ENCODE measurements at regions not wholly inside any gene's neighbourhood (a gene's known extent, or its start where the extent isn't known, plus 50 kb on each side); places are given as distances from the start of the nearest gene placed in this dataset.
A peak's percentile ranks its signal among the peaks of the same experiment; 100 is the strongest.

DNA sequence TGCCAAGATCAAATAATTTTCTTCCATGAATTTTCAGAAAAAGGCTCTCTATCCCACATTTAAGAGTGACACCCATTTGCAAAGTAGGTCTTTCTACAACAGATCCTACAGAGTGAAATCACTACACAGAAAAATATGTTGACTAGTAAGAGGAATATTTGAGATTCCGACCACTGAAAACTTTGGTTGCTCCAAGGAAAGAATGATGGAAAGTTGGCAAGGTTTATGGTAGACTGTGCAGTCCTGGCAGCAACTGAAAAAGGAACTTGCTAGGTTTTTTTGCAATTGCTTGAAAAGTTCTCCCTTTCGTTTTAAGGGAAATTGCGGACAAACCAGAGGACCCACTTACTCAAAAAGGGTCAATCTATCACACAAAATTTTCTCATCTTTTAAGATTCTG is 83.1 kb upstream of the TSPAN8 start:
- no peak for DNase-seq (ENCODE audit: insufficient read length, low spot score)
- no peak for FAIRE-seq

- no peak for FAIRE-seq
- no peak for DNase-seq (ENCODE audit: insufficient read length, low spot score)
Measured at GRCh38 chr12:71239731-71240130, 81.9 kb upstream of the TSPAN8 start.

- FAIRE-seq = no peak
- no peak for DNase-seq (ENCODE audit: insufficient read length, low spot score)
Measured at GRCh38 chr12:71237128-71237527, 79.3 kb upstream of the TSPAN8 start.

DNA sequence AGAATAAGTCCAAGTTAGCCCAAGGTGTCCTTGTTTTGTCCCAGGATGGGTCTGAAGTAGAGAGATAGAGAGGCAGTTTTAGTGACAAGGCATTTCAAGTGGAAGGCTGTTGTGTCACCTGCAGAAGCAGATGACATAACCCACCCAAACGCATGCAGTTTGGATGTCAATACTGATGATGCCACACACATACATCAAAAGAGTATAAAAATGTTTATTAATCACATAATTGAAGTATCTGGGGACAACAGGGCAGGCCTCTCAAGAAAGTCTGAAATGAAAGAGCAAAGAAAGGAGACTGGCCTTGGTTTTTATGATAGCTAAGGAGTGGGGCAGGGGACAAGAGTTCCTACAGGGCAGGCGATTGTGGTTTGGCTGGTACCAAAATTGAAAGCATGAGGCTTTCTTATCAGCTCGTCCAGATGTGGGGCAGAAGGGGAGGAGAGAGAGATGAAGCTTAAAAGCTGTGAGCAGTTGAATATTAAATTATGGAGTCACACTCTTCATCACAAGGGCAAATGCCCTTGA is 78.4 kb upstream of the TSPAN8 start:
- FAIRE-seq (no peak), DNase-seq (ENCODE audit: insufficient read length, low spot score) (no peak)

GRCh38 chr12:71233083-71233482 is 75.3 kb upstream of the TSPAN8 start:
- FAIRE-seq (no peak), DNase-seq (ENCODE audit: insufficient read length, low spot score) (no peak)

GRCh38 chr12:71230542-71230941 is 72.7 kb upstream of the TSPAN8 start:
- no peak for FAIRE-seq
- DNase-seq (ENCODE audit: insufficient read length, low spot score) = no peak

- no peak for FAIRE-seq
Measured at GRCh38 chr12:71223139-71223538, 65.3 kb upstream of the TSPAN8 start.

DNA sequence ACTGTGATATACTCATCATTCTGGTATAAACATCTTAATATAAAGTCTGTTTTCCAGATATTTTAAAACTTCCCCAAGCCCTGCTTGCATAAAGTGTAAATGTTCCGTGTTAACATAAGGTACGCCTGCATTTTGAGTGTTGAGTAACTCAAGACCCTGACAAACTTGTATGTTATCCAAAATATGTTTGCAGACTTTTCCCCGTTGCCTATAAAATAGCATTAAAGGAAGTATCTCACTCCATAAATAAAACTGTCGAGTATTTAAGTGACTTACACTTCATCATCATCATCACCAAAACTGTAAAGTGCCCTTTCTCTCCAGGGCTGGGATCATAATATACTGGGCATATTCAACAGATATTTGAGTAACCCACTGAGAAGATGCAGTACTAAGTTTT is 64.6 kb upstream of the TSPAN8 start:
- no peak for DNase-seq (ENCODE audit: insufficient read length, low spot score)
- no peak for FAIRE-seq

More at GRCh38 chr12:71223139-71223538, 65.3 kb upstream of the TSPAN8 start:
- DNase-seq (ENCODE audit: insufficient read length, low spot score) = no peak

GRCh38 chr12:71220260-71220659 is 62.5 kb upstream of the TSPAN8 start:
- no peak for FAIRE-seq
- no peak for DNase-seq (ENCODE audit: insufficient read length, low spot score)

DNA sequence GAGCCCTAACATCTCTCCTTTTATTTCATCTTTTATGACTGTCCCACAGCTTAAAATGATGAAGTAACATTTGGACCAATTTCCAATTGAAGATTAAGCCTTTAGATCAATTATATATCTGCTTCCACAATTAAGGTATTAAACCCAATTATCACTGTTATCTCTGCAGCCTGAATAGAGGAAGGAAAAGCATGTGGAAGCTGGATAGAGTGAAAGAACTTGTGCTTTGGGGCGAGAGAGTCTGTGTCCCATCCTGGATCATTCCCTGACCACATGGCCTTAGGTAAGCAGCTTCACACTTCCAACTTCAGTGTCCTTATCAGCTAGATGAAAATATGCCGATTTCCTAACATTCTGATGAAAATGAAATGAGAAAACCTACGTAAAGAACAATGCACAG is 61.4 kb upstream of the TSPAN8 start:
- no peak for DNase-seq (ENCODE audit: insufficient read length, low spot score)
- no peak for FAIRE-seq

GRCh38 chr12:71218616-71219015 is 60.8 kb upstream of the TSPAN8 start:
- FAIRE-seq (no peak), DNase-seq (ENCODE audit: insufficient read length, low spot score) (no peak)

DNA sequence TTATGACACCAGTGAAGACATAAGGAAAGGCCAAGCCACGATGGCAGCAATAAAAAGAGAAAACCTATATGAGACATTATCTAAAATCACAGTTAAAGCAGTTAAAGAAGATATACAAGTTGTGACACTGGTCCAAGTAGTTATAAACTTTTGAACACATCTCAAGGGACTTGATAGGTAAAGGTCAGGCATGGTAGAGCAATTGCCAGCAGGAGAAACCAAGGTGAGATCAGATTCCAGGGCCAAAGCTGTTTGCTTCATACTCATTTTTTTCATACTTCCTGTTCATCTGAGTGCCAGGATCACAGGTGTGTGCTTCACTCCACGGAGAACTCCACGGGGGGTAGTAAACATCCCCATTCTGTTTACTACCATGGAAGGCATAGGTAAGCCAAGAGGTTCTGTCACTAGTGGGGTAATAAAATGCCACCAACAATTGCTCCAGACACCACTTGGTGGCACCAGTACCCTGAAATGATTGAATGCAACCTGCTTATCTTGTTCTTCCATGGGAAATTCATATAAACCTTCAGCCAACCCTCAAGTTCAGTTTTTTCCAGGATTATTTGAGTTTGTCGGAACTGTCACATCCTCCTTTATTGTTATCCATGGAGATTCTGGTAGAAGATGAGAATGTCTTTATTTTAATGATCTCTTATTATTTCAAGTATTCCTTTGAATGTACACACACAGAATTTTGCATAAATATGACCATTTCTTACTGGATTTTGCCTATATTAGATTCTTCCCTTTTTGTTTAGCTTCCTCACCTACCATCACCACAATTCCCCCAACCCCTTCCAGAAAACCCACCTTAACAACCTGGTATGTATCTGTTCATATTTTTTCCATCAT is 59.2 kb upstream of the TSPAN8 start:
- FAIRE-seq (peak; percentile 47), DNase-seq (ENCODE audit: insufficient read length, low spot score) (no peak)

- no peak for FAIRE-seq
Measured at GRCh38 chr12:71214511-71215285, 56.9 kb upstream of the TSPAN8 start.

GRCh38 chr12:71208053-71208685 is 50.4 kb upstream of the TSPAN8 start:
- no peak for FAIRE-seq

More at GRCh38 chr12:71214511-71215285, 56.9 kb upstream of the TSPAN8 start:
- no peak for DNase-seq (ENCODE audit: insufficient read length, low spot score)

More at GRCh38 chr12:71208053-71208685, 50.4 kb upstream of the TSPAN8 start:
- DNase-seq (ENCODE audit: insufficient read length, low spot score) = no peak

All from GM19239 (cell line).